ENCODE measurements at regions not wholly inside any gene's neighbourhood (a gene's known extent, or its start where the extent isn't known, plus 50 kb on each side); places are given as distances from the start of the nearest gene placed in this dataset.
"Not testable (repeated sequence)": the region's sequence is repeated elsewhere in the genome, so short reads cannot be mapped to it uniquely, and the experiment has no call there.

DNA sequence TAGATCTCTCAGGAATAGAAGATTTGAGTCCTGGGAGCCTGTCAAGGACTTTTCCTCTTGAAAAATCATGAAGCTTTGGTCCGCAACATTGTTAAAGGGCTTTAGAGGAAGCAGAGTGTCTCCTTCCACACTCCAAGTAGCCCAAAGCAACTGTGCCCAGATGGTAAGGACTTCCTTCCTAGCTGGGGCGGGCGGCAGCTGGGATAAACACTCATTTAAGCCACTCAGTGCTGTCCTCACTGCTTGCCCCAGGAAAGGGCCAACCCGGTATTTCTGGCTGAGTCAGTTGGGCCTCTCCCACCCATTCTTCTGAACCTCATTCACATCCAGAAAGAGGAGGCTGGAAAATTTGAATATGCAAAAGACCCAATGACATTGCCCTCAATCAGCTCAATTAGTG lies 144.3 kb downstream of the CHIC2 start:
- no peak for DNase-seq (ENCODE audit: low spot score)

DNA sequence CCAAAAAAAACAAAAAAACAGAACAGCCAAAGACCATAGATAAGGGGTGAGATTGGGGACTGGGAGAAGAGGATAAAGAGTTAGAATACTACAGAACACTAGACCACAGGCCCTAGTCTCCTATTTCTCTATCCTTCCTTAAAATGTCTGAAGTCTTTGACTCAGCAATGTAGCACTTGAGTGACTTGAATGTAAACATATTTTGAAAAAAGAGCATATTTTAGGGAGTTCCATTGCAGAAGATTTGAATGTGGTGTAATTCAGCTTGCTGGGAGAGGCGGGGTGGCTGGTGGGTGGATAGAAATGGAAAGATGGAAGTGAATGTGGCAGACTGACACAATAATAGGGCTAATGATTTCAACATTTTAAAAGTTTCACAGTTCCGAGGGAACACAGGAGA lies 144.9 kb downstream of the CHIC2 start:
- no peak for DNase-seq (ENCODE audit: low spot score)

DNA sequence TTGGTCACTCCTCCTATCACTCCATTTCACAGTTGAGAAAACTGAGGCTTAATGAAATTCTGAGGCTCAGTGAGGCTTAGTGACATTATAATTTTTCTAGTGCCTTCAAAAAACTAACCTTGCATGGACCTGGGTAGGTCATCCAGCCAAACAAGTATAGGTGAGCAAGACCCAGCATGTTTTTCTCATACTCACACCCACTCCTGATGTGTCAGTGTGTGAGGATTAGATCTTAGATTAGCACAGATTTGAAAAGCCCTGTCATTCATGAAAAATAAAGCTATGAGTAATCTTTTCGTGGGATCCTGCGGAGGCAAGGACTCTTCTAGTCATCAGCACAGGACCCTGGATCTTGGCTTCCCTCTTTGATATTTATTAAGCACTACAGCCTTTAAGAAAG lies 146.7 kb downstream of the CHIC2 start:
- DNase-seq (ENCODE audit: low spot score): no peak

DNA sequence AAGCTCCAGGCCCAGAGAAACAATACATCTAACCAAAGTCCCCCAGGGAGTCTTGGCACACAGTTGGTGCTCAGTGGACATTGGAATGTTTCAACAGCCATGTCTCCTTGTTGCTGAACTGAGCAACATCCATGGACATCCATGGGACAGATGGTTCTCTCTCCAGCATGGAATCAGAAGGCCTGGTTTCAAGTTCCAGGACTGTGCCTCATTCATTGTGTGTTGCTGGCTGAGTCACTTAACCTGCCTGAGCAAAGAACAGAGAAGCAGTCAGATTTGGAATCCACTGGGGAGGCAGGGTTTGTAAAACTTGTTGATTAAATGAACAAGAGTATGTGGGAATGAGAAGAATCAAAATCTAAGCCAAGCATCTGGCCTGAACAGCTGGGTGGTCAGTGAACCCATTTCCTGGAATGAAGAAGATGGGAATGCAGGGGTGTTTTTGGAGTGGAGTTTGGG lies 147.9 kb downstream of the CHIC2 start:
- no peak for DNase-seq (ENCODE audit: low spot score)

DNA sequence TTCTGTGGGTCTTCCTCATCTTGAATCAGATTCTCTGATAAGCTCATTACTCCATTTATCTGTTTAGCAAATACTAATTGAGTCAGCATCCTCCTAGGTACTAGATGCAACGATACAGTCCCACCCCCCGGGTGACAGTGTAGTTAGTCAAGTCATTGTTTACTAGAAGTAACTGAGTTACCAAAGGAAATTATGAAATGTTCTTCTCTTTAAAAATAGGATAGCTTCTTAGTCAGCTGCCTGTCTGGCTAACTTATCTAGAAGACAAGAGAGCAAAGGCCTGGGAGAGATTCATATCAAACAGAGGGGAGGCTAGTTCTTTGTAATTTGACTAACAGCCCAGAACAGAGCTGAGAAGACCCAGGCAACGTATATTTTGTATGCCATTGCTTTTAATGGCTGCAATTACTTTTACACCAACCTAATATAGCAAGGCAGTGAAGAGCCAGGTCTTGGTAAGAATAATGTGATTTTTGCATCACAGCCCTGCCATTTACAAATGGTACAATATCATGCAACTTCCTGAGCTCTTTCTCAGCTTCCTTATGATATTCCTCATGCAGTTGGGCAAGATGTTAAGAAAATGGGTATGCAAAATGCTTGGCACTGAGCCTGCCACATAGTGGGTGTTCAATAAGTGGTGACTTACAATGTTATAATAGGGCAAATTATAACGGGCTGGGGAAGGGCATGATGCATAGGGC lies 149.9 kb downstream of the CHIC2 start:
- no peak for DNase-seq (ENCODE audit: low spot score)

DNA sequence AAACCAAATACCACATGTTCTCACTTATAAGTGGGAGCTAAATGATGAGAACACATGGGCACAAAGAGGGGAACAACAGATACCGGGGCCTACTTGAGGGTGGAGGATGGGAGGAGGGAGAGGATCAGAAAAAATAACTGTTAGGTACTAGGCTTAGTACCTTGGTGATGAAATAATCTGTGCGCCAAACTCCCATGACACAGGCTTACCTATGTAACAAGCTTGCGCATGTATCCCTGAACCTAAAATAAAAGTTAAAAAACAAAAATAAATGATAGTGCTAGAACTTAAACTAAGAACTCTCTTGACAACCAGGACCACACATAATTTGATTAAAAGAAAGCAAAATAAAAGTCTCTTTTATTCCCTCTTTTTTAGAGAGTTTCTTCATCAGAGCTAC lies 150.6 kb downstream of the CHIC2 start:
- DNase-seq (ENCODE audit: low spot score): no peak

- no peak for DNase-seq (ENCODE audit: low spot score)
These were observed 151.5 kb downstream of the CHIC2 start for GRCh38 chr4:53912766-53913497.

DNA sequence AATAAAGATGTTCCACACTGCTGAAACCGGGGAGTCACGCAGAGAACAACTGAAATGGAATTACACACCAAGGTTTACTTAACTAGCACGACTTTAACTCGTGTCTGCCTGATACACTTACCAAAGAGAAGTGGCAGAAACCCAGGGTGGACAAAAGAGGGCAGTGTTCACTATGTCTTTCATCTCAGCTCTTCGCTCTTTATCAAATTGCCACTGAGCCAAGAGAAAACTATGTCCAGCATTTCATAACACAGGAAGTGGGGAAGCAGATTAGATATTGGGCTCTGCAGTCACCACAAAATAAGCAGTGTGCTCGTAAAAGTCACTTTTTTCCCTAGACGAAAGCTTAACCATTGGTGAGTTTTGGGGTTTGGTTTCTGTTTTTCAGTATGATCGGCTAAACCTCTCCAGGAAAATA lies 155.7 kb downstream of the CHIC2 start:
- peak; percentile 53 for DNase-seq (ENCODE audit: low spot score)

- DNase-seq (ENCODE audit: low spot score): no peak
These were observed 156.6 kb downstream of the CHIC2 start for GRCh38 chr4:53907772-53908171.

DNA sequence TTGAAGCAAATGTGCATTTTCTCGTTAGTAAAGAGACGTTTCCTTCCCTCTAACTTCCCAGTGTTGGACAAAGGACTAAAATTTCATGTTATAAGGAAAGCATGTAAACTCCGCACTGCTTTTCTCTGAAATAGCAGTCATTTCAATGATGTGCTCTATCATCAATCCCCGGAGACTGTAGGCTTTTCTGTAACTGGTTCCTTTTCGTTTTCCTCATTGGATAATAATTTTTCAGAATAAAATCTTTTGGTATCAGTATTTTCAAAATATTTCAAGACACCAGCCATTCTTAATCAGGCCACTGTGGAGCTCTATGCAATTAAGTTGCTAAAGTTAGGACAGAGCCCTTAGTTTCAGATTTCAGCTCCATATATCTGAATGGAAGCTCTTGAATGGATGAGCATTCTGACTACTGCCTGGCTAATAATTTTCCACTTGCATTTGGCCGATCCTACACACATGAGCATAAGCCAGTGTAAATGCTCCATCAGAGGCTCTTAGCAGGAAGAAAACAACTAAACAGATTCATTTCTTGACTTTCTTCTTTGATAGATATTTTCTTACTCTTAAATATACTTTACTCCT lies 157.7 kb downstream of the CHIC2 start:
- DNase-seq (ENCODE audit: low spot score): no peak

DNA sequence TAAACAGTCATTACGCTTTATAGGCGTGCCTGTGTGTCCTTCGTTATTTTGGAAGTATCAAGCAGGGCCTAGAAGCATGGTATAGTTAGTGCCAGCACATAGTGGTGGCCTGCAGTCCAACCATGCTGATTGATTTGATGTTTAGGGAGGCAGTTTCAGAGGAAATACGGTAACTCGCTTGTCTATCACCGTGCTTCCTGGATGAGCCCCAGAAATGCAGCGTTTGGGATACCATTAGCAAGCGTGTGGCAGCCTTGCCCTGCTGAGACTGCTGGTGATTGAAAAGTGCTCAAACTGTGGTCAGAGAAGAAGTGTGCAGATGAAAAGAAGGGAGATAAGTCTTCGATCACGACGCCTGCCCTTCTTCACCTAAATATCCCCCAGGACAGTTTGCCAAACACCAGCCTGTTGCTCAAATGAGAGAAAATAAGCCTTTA lies 158.4 kb downstream of the CHIC2 start:
- DNase-seq (ENCODE audit: low spot score): no peak

- DNase-seq (ENCODE audit: low spot score): no peak
These were observed 159.0 kb downstream of the CHIC2 start for GRCh38 chr4:53905276-53905940.

GRCh38 chr4:53902786-53903185 lies 161.6 kb downstream of the CHIC2 start:
- DNase-seq (ENCODE audit: low spot score): no peak

- no peak for DNase-seq (ENCODE audit: low spot score)
These were observed 164.1 kb downstream of the CHIC2 start for GRCh38 chr4:53900271-53900649.

GRCh38 chr4:53899586-53900270 lies 164.7 kb downstream of the CHIC2 start:
- DNase-seq (ENCODE audit: low spot score): no peak

DNA sequence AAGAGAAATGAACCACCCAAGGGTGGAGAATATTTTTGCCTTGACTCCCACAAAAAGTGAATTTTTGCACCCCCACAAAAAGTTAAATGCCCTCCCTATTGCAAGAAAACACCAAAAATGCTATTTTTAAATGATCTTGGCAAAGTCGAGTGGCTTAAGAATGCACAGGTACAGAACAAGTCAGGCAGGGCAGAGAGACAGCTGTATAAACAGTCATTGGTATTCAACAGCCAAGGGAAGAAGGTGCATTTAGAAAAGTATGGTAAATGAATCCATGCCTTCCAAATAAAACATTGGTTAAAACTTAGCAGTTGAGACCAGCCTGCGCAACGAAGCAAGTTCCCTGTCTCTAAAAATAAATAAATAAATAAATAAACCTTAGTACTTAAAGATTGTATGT lies 169.3 kb downstream of the CHIC2 start:
- DNase-seq (ENCODE audit: low spot score): no peak

GRCh38 chr4:53890461-53890860 lies 173.9 kb downstream of the CHIC2 start:
- DNase-seq (ENCODE audit: low spot score): no peak

- no peak for DNase-seq (ENCODE audit: low spot score)
These were observed 174.9 kb downstream of the CHIC2 start for GRCh38 chr4:53889326-53890055.

DNA sequence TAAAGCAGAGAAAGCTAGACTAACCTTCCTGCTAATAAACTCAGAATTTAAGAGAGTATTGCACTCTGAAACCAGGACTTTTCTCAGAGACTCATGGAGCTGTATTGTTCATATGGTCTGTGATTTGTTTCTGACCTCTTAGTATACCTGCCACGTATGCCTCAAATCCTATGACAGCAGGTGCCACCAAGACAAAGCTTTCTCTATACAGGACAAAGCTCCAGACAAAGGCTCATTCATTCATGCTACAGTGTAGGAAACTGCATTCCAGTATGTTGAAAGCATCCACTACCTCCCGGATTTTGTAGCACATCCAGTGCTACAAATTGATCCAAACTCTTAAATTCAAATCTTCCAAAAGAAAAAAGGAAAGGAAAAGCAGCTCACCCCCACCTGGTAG lies 178.3 kb downstream of the CHIC2 start:
- no peak for DNase-seq (ENCODE audit: low spot score)

DNA sequence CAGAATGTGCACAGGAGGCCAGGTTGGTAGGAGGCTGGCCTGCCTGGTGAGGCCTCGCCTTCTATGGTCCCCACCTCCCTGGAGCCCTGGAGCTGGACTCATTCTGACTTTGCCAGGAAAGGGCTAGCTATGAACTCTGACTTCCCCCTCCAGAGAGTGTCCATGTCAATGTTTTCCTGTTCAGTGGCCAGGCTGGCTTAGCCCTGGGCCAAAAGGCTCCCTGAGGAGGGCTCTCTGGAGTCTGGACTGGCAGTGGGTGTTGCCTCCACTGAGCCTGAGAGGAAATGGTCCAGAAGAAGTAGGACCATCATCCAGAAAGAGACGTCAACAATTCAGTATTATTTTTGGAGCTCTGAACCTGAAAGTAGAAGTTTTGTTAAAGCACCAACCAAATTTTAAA lies 178.7 kb downstream of the CHIC2 start:
- DNase-seq (ENCODE audit: low spot score): no peak

GRCh38 chr4:53877096-53877495 lies 187.3 kb downstream of the CHIC2 start:
- DNase-seq (ENCODE audit: low spot score): not testable (repeated sequence)
